ENCODE measurements at regions not wholly inside any gene's neighbourhood (a gene's known extent, or its start where the extent isn't known, plus 50 kb on each side); places are given as distances from the start of the nearest gene placed in this dataset.

DNA sequence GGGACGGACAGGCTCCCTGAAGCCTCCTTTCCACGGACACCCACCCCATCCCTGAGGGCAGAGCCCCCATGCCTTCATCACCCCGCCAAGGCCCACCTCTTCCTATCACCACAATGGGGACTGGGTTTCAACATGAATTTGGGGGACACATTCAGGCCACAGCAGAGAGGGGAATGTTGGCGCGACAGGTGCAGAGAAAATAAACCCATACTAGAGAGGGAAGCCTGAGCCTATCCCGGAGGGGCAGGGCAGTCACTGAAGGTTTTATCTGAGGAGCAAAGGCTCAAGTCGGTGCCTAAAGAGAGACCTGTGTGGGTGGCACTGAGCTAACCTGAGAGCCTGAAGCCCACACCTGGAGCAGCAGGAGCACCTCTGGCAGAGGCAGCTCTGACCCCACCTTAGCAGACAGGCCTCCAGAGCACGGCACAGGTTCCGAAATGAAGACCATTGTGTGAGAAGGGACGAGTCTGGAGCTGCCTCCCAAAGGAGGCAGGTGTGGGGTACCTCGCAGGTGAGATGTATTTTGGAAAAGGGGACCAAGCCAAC lies 180.6 kb upstream of the PDE10A start:
- Histone ChIP-seq H3K27ac (ENCODE audit: insufficient read depth, low read length) (no peak overlapping the region), H3K79me1 (ENCODE audit: low read depth in 1 of 2, low read length in 2 of 2) (no peaks in the 10 kb centered on the region), H3K4me2 (ENCODE audit: low read depth, low read length) (no peak overlapping the region), H4K91ac (ENCODE audit: insufficient read depth, low read depth, low read length) (no peak overlapping the region), H3K9me3 (ENCODE audit: control insufficient read depth, insufficient read depth, low read length) (no peaks in the 10 kb centered on the region), H2BK5ac (ENCODE audit: low read depth, low read length, poor library complexity, severe bottlenecking) (no peak overlapping the region), H3K27me3 (ENCODE audit: control insufficient read depth, insufficient read depth, low read length) (no peaks in the 10 kb centered on the region), H3K4ac (ENCODE audit: low read depth, low read length) (no peak overlapping the region), H2BK15ac (ENCODE audit: low read depth, low read length) (no peak overlapping the region), H2AK5ac (ENCODE audit: low read depth, low read length) (no peak overlapping the region), H3K36me3 (ENCODE audit: control insufficient read depth, insufficient read depth, low read length) (no peaks in the 10 kb centered on the region), H3K4me1 (ENCODE audit: control insufficient read depth, insufficient read depth, low read length) (peaks cover 4% of the 10 kb centered on the region), H4K8ac (ENCODE audit: low read depth in 2 of 2, low read length in 2 of 2) (no peak overlapping the region), H3K14ac (replicated peaks; ENCODE audit: low read depth, low read length) (no peak overlapping the region), H3K9me1 (ENCODE audit: insufficient read depth, low read length) (0 out of 2 replicates have a peak, but pooled peaks cover 2% of the 10 kb centered on the region), H4K5ac (ENCODE audit: low read depth, low read length) (no peak overlapping the region), H3K18ac (ENCODE audit: low read depth, low read length) (no peak overlapping the region), H2BK20ac (ENCODE audit: low read depth, low read length) (no peak overlapping the region), H3K23ac (ENCODE audit: low read depth, low read length) (no peak overlapping the region), H3K9ac (ENCODE audit: low read depth, low read length) (no peak overlapping the region), H3K4me3 (ENCODE audit: insufficient read depth, low read depth, low read length) (no peak overlapping the region), H2AK9ac (replicated peaks; ENCODE audit: low read depth, low read length, poor library complexity) (no peak overlapping the region), H3K56ac (ENCODE audit: extremely low read depth, insufficient read depth, low read length) (no peak overlapping the region), H2BK120ac (ENCODE audit: low read depth, low read length) (no peak overlapping the region), H4K20me1 (ENCODE audit: insufficient read depth, low read length) (no peaks in the 10 kb centered on the region; the same call in 1 of the 2 replicates), H2AFZ (replicated peaks; ENCODE audit: low read length, poor library complexity) (no peak overlapping the region)
- dilution Hi-C loops (cut with HindIII; ENCODE audit: low sequenced_read_pairs, unreplicated experiment) (no loop called here), in situ Hi-C loops (cut with MboI; ENCODE audit: low sequenced_read_pairs) (no loop called here), intact Hi-C loops (cut with micrococcal nuclease) (no loop called here)
- CTCF ChIA-PET, result no interaction called here
- ATAC-seq (ENCODE audit: low read depth) (no peak), DNase-seq (no peak)
- BruUV-seq (replicated peaks), result no TSS peak
- TF ChIP-seq POLR2A (IDR thresholded peaks at IDR 0.05; ENCODE audit: low read depth, low read length) (no peak), CHD1 (IDR thresholded peaks at IDR 0.05; ENCODE audit: low read depth, low read length) (no peak), RAD21 (IDR thresholded peaks at IDR 0.05; ENCODE audit: low read length) (no peak), MXI1 (IDR thresholded peaks at IDR 0.05; ENCODE audit: borderline replicate concordance, low read depth, low read length) (no peak), SMC3 (IDR thresholded peaks at IDR 0.05; ENCODE audit: low read depth, low read length) (no peak), FOS (IDR thresholded peaks at IDR 0.05; ENCODE audit: low read depth, low read length) (no peak), MAZ (IDR thresholded peaks at IDR 0.05; ENCODE audit: borderline replicate concordance, low read depth, low read length) (no peak), NFE2L2 (IDR thresholded peaks at IDR 0.05; ENCODE audit: low read depth, low read length) (no peak), RFX5 (IDR thresholded peaks at IDR 0.05; ENCODE audit: low read depth, low read length) (no peak), MAFK (IDR thresholded peaks at IDR 0.05; ENCODE audit: low read depth, low read length) (no peak), RCOR1 (IDR thresholded peaks at IDR 0.05; ENCODE audit: insufficient replicate concordance, low read length) (no peak), CEBPB (IDR thresholded peaks at IDR 0.05; ENCODE audit: low read depth, low read length) (no peak), BHLHE40 (IDR thresholded peaks at IDR 0.05; ENCODE audit: low read depth, low read length) (no peak)
- TF ChIP-seq, protein P1, sequence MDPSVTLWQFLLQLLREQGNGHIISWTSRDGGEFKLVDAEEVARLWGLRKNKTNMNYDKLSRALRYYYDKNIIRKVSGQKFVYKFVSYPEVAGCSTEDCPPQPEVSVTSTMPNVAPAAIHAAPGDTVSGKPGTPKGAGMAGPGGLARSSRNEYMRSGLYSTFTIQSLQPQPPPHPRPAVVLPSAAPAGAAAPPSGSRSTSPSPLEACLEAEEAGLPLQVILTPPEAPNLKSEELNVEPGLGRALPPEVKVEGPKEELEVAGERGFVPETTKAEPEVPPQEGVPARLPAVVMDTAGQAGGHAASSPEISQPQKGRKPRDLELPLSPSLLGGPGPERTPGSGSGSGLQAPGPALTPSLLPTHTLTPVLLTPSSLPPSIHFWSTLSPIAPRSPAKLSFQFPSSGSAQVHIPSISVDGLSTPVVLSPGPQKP (IDR thresholded peaks at IDR 0.05; ENCODE audit: borderline replicate concordance, low read depth, low read length), result no peak
- TF ChIP-seq, protein P2, sequence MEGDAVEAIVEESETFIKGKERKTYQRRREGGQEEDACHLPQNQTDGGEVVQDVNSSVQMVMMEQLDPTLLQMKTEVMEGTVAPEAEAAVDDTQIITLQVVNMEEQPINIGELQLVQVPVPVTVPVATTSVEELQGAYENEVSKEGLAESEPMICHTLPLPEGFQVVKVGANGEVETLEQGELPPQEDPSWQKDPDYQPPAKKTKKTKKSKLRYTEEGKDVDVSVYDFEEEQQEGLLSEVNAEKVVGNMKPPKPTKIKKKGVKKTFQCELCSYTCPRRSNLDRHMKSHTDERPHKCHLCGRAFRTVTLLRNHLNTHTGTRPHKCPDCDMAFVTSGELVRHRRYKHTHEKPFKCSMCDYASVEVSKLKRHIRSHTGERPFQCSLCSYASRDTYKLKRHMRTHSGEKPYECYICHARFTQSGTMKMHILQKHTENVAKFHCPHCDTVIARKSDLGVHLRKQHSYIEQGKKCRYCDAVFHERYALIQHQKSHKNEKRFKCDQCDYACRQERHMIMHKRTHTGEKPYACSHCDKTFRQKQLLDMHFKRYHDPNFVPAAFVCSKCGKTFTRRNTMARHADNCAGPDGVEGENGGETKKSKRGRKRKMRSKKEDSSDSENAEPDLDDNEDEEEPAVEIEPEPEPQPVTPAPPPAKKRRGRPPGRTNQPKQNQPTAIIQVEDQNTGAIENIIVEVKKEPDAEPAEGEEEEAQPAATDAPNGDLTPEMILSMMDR (conservative IDR thresholded peaks at IDR 0.05; ENCODE audit: low read depth, low read length), result no peak
- POLR2A ChIA-PET (ENCODE audit: unreplicated experiment), result no interaction called here
- WGBS, 2 experiments (ENCODE audit: extremely low coverage in 2 of 2, insufficient read length in 1 of 2), result 73% methylated on average over 2 of the region's 11 CpGs; no CpG with 5 or more reads in 1 of the 2 experiments
